Cardiac fibroblast (primary cell): ENCODE measurements at regions not wholly inside any gene's neighbourhood (a gene's known extent, or its start where the extent isn't known, plus 50 kb on each side); places are given as distances from the start of the nearest gene placed in this dataset.

Experiments
- DNase-seq, 2 donors: peaks; one replicate each; pipeline versions ENCODE4 v3.0.0 to v3.0.0-alpha.2; 2010; ENCODE audit warnings: low read depth in 2 of 2
- H3K4me3 ChIP-seq, 2 donors: replicated peaks in 1 of 2; 1 replicate in 1 of 2; 2 replicates in 1 of 2; pipeline ENCODE4 v1.5.1; 2011; ENCODE audit warnings: low read depth in 2 of 2, low read length in 2 of 2, mild to moderate bottlenecking in 2 of 2, moderate library complexity in 1 of 2
- CTCF ChIP-seq: IDR thresholded peaks from one replicate; pipeline ENCODE4 v1.5.1; 2011; ENCODE audit warnings: low read depth, mild to moderate bottlenecking, low read length, inconsistent platforms

- H3K4me3 ChIP-seq, result no peak overlapping the region
- no peak for TF ChIP-seq CTCF
- no peak for DNase-seq
Observed at GRCh38 chr12:59020073-59020946, 100.0 kb upstream of the LRIG3 start.

- no peak overlapping the region for H3K4me3 ChIP-seq
- no peak for DNase-seq
- no peak for TF ChIP-seq CTCF
Observed at GRCh38 chr12:59014885-59015284, 94.6 kb upstream of the LRIG3 start.

- no peak overlapping the region for H3K4me3 ChIP-seq
- no peak for TF ChIP-seq CTCF
- no peak for DNase-seq
Observed at GRCh38 chr12:59010941-59011340, 90.6 kb upstream of the LRIG3 start.

- DNase-seq, result no peak
- no peak overlapping the region for H3K4me3 ChIP-seq
- no peak for TF ChIP-seq CTCF
Observed at GRCh38 chr12:59010118-59010517, 89.8 kb upstream of the LRIG3 start.

- peak in 1 of 2 donors; percentile 8 for DNase-seq
- TF ChIP-seq CTCF, result no peak
- no peak overlapping the region for H3K4me3 ChIP-seq
Observed at GRCh38 chr12:59007620-59008019, 87.3 kb upstream of the LRIG3 start.

GRCh38 chr12:59005193-59005955 lies 85.1 kb upstream of the LRIG3 start:
- no peak for TF ChIP-seq CTCF
- peak; percentile 5 to 6 for DNase-seq

More at GRCh38 chr12:59005193-59005955, 85.1 kb upstream of the LRIG3 start:
- H3K4me3 ChIP-seq, result no peak overlapping the region
